K562 (cell line): ENCODE measurements at regions not wholly inside any gene's neighbourhood (a gene's known extent, or its start where the extent isn't known, plus 50 kb on each side); places are given as distances from the start of the nearest gene placed in this dataset.

ENCODE experiments used
- ATAC-seq: fragments of 200-7000 bp; cut with Tn5 transposase; 3 replicates; pipeline ENCODE4 v1.9.1; 2020; ENCODE audit warnings: moderate library complexity
- BruUV-seq: library from RNA; stranded (reverse); fragments of 400-500 nt; replicated peaks from 2 replicates; lab custom pipeline; 2021; lab: Mats Ljungman, UMichigan
- CTCF ChIA-PET: fragments of 300-600 bp; formaldehyde crosslinking; extraction: SDS; loops from one replicate; lab custom pipeline; 2021; ENCODE audit warnings: low intra/inter-chr PET ratio; lab: Yijun Ruan, JAX
- POLR2A ChIA-PET: fragments of 300-600, 350-650 bp; sonication (Branson Sonifier 250); formaldehyde crosslinking; extraction: SDS; loops from one replicate; lab custom pipeline; 2021; ENCODE audit warnings: antibody characterized with exemption, inconsistent platforms; lab: Yijun Ruan, JAX
- DNase-seq, 4 experiments: peaks; one replicate each; pipeline versions ENCODE4 v3.0.0 to v3.0.0-alpha.2; 2011 to 2018; ENCODE audit warnings: low spot score in 3 of 4, mixed read lengths in 3 of 4; ENCODE audit errors: extremely low read depth in 1 of 4
- FAIRE-seq: peaks from 2 replicates; lab custom pipeline; 2011; peaks lifted over from hg19 to GRCh38; lab: Jason Lieb, UNC
- H2AFZ ChIP-seq: 2 replicates; pipeline ENCODE4 v1.6.0; 2011; ENCODE audit warnings: low read depth, low read length, control low read depth, inconsistent platforms
- H3K27ac ChIP-seq: fragments of 200-600 bp; 3 replicates; pipeline ENCODE4 v1.8.0; 2011; ENCODE audit warnings: low read depth, mild to moderate bottlenecking, control low read depth, inconsistent platforms, low read length, moderate library complexity, mixed read lengths; ENCODE audit errors: extremely low read depth
- H3K27me3 ChIP-seq, 2 experiments: fragments of 300-600 bp in 1 of 2; 2 replicates in 1 of 2; 3 replicates in 1 of 2; pipeline versions ENCODE4 v1.6.0 to v1.8.0; 2011; ENCODE audit warnings: inconsistent platforms in 2 of 2, low read length in 2 of 2, mild to moderate bottlenecking in 1 of 2, mixed read lengths in 1 of 2, moderate library complexity in 1 of 2; ENCODE audit not compliant: control insufficient read depth in 2 of 2, insufficient read depth in 2 of 2
- H3K36me3 ChIP-seq: fragments of 300-600 bp; 3 replicates; pipeline ENCODE4 v1.8.0; 2011; ENCODE audit warnings: mild to moderate bottlenecking, low read length, inconsistent platforms; ENCODE audit not compliant: control insufficient read depth, insufficient read depth
- H3K4me1 ChIP-seq, 2 experiments: fragments of 200-600 bp in 1 of 2; replicated peaks in 1 of 2; 2 replicates in 1 of 2; 3 replicates in 1 of 2; pipeline versions ENCODE4 v1.5.1 to v1.8.0; 2011; ENCODE audit warnings: inconsistent platforms in 2 of 2, low read length in 2 of 2, mild to moderate bottlenecking in 1 of 2, mixed read lengths in 1 of 2, moderate library complexity in 1 of 2; ENCODE audit not compliant: control insufficient read depth in 2 of 2, insufficient read depth in 2 of 2
- H3K4me2 ChIP-seq: 2 replicates; pipeline ENCODE4 v1.6.1; 2011; ENCODE audit warnings: low read length, control low read depth, inconsistent platforms, mixed read lengths; ENCODE audit not compliant: insufficient read depth
- H3K4me3 ChIP-seq: fragments of 200-600 bp; sonication (generic), shearing (Covaris generic); 2 replicates; pipeline ENCODE4 v1.5.1; 2016; ENCODE audit warnings: control low read depth, inconsistent platforms
- H3K79me2 ChIP-seq: fragments of 200-600 bp; 3 replicates; pipeline ENCODE4 v1.8.0; 2011; ENCODE audit warnings: low read length, inconsistent platforms; ENCODE audit not compliant: control insufficient read depth, insufficient read depth
- H3K9ac ChIP-seq, 2 experiments: 2 replicates each; pipeline versions ENCODE4 v1.6.0 to v1.6.1; 2011; ENCODE audit warnings: low read depth in 2 of 2, low read length in 2 of 2, control low read depth in 1 of 2, inconsistent platforms in 1 of 2, mild to moderate bottlenecking in 1 of 2, mixed read lengths in 1 of 2; ENCODE audit not compliant: insufficient read depth in 1 of 2
- H3K9me1 ChIP-seq: one replicate; pipeline ENCODE4 v1.6.0; 2011; ENCODE audit warnings: inconsistent platforms, mild to moderate bottlenecking, low read length, moderate library complexity; ENCODE audit not compliant: control insufficient read depth, insufficient read depth
- H3K9me3 ChIP-seq: replicated peaks from 2 replicates; pipeline ENCODE4 v1.5.1; 2011; ENCODE audit warnings: low read depth, low read length, inconsistent platforms; ENCODE audit not compliant: control insufficient read depth, insufficient read depth
- H4K20me1 ChIP-seq: replicated peaks from 2 replicates; pipeline ENCODE4 v1.6.1; 2011; ENCODE audit warnings: low read length, inconsistent platforms, mixed read lengths; ENCODE audit not compliant: control insufficient read depth, insufficient read depth
- CBX2 ChIP-seq: fragments of 200-600 bp; sonication (generic); IDR thresholded peaks from one replicate; pipeline ENCODE4 v1.6.1; 2012; ENCODE audit warnings: mild to moderate bottlenecking, low read length, inconsistent platforms; ENCODE audit not compliant: insufficient read depth, poor library complexity, severe bottlenecking
- CREB3 ChIP-seq: fragments of 450-650 bp; conservative IDR thresholded peaks from 2 replicates; pipeline ENCODE4 v1.6.1; 2016; ENCODE audit warnings: missing genetic modification characterization, low read depth, mild to moderate bottlenecking, missing compliant biosample characterization, moderate library complexity
- HSF4 ChIP-seq: fragments of 250-450 bp; sonication (Bioruptor Pico); IDR thresholded peaks from 2 replicates; pipeline ENCODE4 v2.1.2; 2022; ENCODE audit warnings: mild to moderate bottlenecking, moderate library complexity, borderline replicate concordance
- SMAD4 ChIP-seq: fragments of 250-450 bp; sonication (Bioruptor Pico); conservative IDR thresholded peaks from 2 replicates; pipeline ENCODE4 v1.8.0; 2021; ENCODE audit warnings: inconsistent platforms, mild to moderate bottlenecking, moderate library complexity
- ZNF224 ChIP-seq: sonication (generic); formaldehyde crosslinking; IDR thresholded peaks from 2 replicates; pipeline ENCODE4 v1.8.0; 2022; ENCODE audit warnings: mild to moderate bottlenecking, missing genetic modification reagents
- ZNF408 ChIP-seq: fragments of 250-450 bp; sonication (Bioruptor Pico); IDR thresholded peaks from 2 replicates; pipeline ENCODE4 v1.4.0; 2020; ENCODE audit warnings: low read depth, mild to moderate bottlenecking, moderate library complexity
- ZNF668 ChIP-seq: fragments of 250-450 bp; sonication (Bioruptor Pico); IDR thresholded peaks from 2 replicates; pipeline ENCODE4 v1.8.0; 2022; ENCODE audit warnings: mild to moderate bottlenecking, inconsistent platforms
- ZNF696 ChIP-seq: fragments of 250-450 bp; sonication (Bioruptor Pico); conservative IDR thresholded peaks from 2 replicates; pipeline ENCODE4 v1.4.0; 2020; ENCODE audit warnings: mild to moderate bottlenecking, moderate library complexity
- WGBS: fragments of 100-300 bp; shearing (Covaris generic); methylation state at CpG from one replicate; pipeline ENCODE4 v1.1.6; 2016; ENCODE audit warnings: low coverage, mixed read lengths; ENCODE audit not compliant: insufficient coverage; ENCODE audit errors: missing lambda C conversion rate; 5-methylcytosine and 5-hydroxymethylcytosine counted together
- in situ Hi-C: fragments of 300-500 bp; cut with MboI; formaldehyde crosslinking; loops from 4 replicates; pipeline ENCODE4 v1.15.0; 2018; ENCODE audit warnings: inconsistent platforms, mixed read lengths
- intact Hi-C: fragments of 100-400 bp; cut with micrococcal nuclease; formaldehyde crosslinking; loops from 2 replicates; pipeline ENCODE4 v1.14.2; 2022
- TF ChIP-seq, protein P1 (sequence below): fragments of 450-650 bp; conservative IDR thresholded peaks from 2 replicates; pipeline ENCODE4 v1.6.1; 2016; ENCODE audit warnings: missing genetic modification characterization, low read depth, mild to moderate bottlenecking, control low read depth, missing compliant biosample characterization
- TF ChIP-seq, protein P2 (sequence below): IDR thresholded peaks from 2 replicates; pipeline ENCODE4 v1.6.1; 2011; ENCODE audit warnings: borderline replicate concordance, low read depth, mild to moderate bottlenecking, moderate library complexity, low read length; ENCODE audit not compliant: insufficient read depth, poor library complexity, severe bottlenecking
- TF ChIP-seq, protein P3 (sequence below): IDR thresholded peaks from 3 replicates; pipeline ENCODE4 v1.6.1; 2011; ENCODE audit warnings: borderline replicate concordance, mild to moderate bottlenecking; ENCODE audit not compliant: insufficient read length, insufficient read depth
- TF ChIP-seq, protein P4 (sequence below): fragments of 250-450 bp; sonication (Bioruptor Pico); IDR thresholded peaks from 2 replicates; pipeline ENCODE4 v1.8.0; 2022; ENCODE audit warnings: inconsistent platforms, mild to moderate bottlenecking, moderate library complexity, borderline replicate concordance

DNA sequence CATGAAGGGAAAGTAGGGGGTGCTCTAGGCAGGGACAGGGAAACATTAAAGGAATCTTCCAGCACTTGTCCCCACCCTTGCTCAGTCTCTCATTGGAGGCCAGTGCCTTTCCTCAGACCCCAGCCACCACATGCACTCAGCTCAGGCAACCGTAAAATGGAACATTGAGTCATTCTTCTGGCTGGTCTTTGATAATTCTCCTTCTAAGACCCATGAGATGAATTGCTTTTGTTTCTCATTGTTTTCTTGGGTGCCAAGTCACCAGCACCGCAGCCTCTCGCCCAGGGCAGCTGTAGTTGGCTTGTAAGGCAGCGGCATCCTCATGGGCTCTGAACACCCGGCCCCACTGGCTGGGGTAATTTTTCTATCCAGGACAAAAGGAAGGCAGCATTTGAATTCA lies 108.2 kb downstream of the PHETA1 start:
- CTCF ChIA-PET, result interaction anchor here (0.6 kb wide), 1 partner anchor 34 kb away, joined by 3 read pairs; no protein-coding TSS in a partner anchor
- H3K9ac ChIP-seq, result no peak overlapping the region
- H3K27me3 ChIP-seq, result peaks cover 11 to 46% of the 10 kb centered on the region in 2 experiments; a peak in 4 of 5 replicates
- no peak overlapping the region for H2AFZ ChIP-seq
- 6% methylated on average over 3 of the region's 5 CpGs for WGBS
- POLR2A ChIA-PET, result interaction anchor here (0.6 to 1.0 kb wide), 2 partner anchors 10 to 88 kb away, joined by 3 to 5 read pairs; no protein-coding TSS in a partner anchor
- ATAC-seq (no peak), DNase-seq (no peak)
- no peaks in the 10 kb centered on the region for H3K36me3 ChIP-seq
- no peak for TF ChIP-seq ZNF408
- no peak for TF ChIP-seq CREB3 (tag)
- no peak for TF ChIP-seq SMAD4 (CRISPR knock-in tag)
- TF ChIP-seq CBX2, result no peak
- TF ChIP-seq, protein P1, sequence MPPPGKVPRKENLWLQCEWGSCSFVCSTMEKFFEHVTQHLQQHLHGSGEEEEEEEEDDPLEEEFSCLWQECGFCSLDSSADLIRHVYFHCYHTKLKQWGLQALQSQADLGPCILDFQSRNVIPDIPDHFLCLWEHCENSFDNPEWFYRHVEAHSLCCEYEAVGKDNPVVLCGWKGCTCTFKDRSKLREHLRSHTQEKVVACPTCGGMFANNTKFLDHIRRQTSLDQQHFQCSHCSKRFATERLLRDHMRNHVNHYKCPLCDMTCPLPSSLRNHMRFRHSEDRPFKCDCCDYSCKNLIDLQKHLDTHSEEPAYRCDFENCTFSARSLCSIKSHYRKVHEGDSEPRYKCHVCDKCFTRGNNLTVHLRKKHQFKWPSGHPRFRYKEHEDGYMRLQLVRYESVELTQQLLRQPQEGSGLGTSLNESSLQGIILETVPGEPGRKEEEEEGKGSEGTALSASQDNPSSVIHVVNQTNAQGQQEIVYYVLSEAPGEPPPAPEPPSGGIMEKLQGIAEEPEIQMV (tag), result no peak
- no peak for TF ChIP-seq ZNF224 (CRISPR knock-in tag)
- no peak for TF ChIP-seq ZNF668 (CRISPR knock-in tag)
- TF ChIP-seq, protein P2, sequence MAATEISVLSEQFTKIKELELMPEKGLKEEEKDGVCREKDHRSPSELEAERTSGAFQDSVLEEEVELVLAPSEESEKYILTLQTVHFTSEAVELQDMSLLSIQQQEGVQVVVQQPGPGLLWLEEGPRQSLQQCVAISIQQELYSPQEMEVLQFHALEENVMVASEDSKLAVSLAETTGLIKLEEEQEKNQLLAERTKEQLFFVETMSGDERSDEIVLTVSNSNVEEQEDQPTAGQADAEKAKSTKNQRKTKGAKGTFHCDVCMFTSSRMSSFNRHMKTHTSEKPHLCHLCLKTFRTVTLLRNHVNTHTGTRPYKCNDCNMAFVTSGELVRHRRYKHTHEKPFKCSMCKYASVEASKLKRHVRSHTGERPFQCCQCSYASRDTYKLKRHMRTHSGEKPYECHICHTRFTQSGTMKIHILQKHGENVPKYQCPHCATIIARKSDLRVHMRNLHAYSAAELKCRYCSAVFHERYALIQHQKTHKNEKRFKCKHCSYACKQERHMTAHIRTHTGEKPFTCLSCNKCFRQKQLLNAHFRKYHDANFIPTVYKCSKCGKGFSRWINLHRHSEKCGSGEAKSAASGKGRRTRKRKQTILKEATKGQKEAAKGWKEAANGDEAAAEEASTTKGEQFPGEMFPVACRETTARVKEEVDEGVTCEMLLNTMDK, result no peak
- no peak for TF ChIP-seq ZNF696 (CRISPR knock-in tag)
- no peak for TF ChIP-seq HSF4 (CRISPR knock-in tag)
- TF ChIP-seq, protein P3, sequence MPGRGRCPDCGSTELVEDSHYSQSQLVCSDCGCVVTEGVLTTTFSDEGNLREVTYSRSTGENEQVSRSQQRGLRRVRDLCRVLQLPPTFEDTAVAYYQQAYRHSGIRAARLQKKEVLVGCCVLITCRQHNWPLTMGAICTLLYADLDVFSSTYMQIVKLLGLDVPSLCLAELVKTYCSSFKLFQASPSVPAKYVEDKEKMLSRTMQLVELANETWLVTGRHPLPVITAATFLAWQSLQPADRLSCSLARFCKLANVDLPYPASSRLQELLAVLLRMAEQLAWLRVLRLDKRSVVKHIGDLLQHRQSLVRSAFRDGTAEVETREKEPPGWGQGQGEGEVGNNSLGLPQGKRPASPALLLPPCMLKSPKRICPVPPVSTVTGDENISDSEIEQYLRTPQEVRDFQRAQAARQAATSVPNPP, result no peak
- TF ChIP-seq, protein P4, sequence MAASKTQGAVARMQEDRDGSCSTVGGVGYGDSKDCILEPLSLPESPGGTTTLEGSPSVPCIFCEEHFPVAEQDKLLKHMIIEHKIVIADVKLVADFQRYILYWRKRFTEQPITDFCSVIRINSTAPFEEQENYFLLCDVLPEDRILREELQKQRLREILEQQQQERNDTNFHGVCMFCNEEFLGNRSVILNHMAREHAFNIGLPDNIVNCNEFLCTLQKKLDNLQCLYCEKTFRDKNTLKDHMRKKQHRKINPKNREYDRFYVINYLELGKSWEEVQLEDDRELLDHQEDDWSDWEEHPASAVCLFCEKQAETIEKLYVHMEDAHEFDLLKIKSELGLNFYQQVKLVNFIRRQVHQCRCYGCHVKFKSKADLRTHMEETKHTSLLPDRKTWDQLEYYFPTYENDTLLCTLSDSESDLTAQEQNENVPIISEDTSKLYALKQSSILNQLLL (CRISPR knock-in tag), result no peak
- TF ChIP-seq, all 486 proteins: peak for 0
- H3K9me1 ChIP-seq, result no peaks in the 10 kb centered on the region
- intact Hi-C loops, result no loop called here
- BruUV-seq, result no TSS peak
- H3K4me1 ChIP-seq, result no peaks in the 10 kb centered on the region
- no peak for FAIRE-seq
- H4K20me1 ChIP-seq, result no peaks in the 10 kb centered on the region; the same call in 1 of the 2 replicates
- in situ Hi-C loops, result no loop called here
- H3K4me3 ChIP-seq, result no peak overlapping the region
- no peaks in the 10 kb centered on the region for H3K9me3 ChIP-seq
- no peak overlapping the region for H3K27ac ChIP-seq
- H3K79me2 ChIP-seq, result no peaks in the 10 kb centered on the region
- H3K4me2 ChIP-seq, result no peak overlapping the region
